OCI-LY7 (cell line): ENCODE measurements at regions not wholly inside any gene's neighbourhood (a gene's known extent, or its start where the extent isn't known, plus 50 kb on each side); places are given as distances from the start of the nearest gene placed in this dataset.

ENCODE experiments used
- EZH2phosphoT487 ChIP-seq: fragments of 200-600 bp; sonication (generic); IDR thresholded peaks from 2 replicates; pipeline ENCODE4 v1.6.1; 2018; ENCODE audit warnings: low read depth, borderline replicate concordance, mild to moderate bottlenecking, mixed run types, antibody characterized with exemption, low read length, moderate library complexity, mixed read lengths
- TF ChIP-seq, protein P1 (sequence below): fragments of 200-600 bp; sonication (generic); conservative IDR thresholded peaks from 2 replicates; pipeline ENCODE4 v1.5.1; 2014; ENCODE audit warnings: mild to moderate bottlenecking, antibody characterized with exemption, low read length, moderate library complexity, mixed read lengths

DNA sequence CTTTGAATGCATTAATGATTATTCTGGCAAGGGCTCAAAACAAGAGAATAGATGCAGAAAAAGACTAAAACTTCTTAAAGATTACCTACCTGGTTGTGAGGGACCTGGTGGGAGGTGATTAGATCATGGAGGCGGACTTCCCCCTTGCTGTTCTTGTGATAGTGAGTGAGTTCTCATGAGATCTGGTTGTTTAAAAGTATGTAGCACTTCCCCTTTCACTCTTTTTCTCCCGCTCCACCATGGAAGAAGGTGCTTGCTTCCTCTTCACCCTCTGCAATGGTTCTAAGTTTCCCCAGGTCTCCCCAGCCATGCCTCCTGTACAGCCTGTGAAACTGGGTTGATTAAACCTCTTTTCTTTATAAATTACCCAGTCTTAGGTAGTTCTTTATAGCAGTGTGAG lies 226.6 kb downstream of the ARHGAP12 start:
- TF ChIP-seq, protein P1, sequence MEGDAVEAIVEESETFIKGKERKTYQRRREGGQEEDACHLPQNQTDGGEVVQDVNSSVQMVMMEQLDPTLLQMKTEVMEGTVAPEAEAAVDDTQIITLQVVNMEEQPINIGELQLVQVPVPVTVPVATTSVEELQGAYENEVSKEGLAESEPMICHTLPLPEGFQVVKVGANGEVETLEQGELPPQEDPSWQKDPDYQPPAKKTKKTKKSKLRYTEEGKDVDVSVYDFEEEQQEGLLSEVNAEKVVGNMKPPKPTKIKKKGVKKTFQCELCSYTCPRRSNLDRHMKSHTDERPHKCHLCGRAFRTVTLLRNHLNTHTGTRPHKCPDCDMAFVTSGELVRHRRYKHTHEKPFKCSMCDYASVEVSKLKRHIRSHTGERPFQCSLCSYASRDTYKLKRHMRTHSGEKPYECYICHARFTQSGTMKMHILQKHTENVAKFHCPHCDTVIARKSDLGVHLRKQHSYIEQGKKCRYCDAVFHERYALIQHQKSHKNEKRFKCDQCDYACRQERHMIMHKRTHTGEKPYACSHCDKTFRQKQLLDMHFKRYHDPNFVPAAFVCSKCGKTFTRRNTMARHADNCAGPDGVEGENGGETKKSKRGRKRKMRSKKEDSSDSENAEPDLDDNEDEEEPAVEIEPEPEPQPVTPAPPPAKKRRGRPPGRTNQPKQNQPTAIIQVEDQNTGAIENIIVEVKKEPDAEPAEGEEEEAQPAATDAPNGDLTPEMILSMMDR: no peak
- no peak for TF ChIP-seq EZH2phosphoT487
